Fibroblast of villous mesenchyme (primary cell): ENCODE measurements at regions not wholly inside any gene's neighbourhood (a gene's known extent, or its start where the extent isn't known, plus 50 kb on each side); places are given as distances from the start of the nearest gene placed in this dataset.
"Not testable (repeated sequence)": the region's sequence is repeated elsewhere in the genome, so short reads cannot be mapped to it uniquely, and the experiment has no call there.

Source experiments
- DNase-seq: peaks from one replicate; pipeline ENCODE4 v3.0.0-alpha.2; 2010; ENCODE audit warnings: low read depth
- H3K4me3 ChIP-seq: 2 replicates; pipeline ENCODE4 v1.5.1; 2011; ENCODE audit warnings: low read depth, mild to moderate bottlenecking, low read length
- TF ChIP-seq, protein P1 (sequence below): IDR thresholded peaks from 2 replicates; pipeline ENCODE4 v1.5.1; 2012; ENCODE audit warnings: low read depth, mild to moderate bottlenecking, low read length; ENCODE audit not compliant: insufficient read depth

DNA sequence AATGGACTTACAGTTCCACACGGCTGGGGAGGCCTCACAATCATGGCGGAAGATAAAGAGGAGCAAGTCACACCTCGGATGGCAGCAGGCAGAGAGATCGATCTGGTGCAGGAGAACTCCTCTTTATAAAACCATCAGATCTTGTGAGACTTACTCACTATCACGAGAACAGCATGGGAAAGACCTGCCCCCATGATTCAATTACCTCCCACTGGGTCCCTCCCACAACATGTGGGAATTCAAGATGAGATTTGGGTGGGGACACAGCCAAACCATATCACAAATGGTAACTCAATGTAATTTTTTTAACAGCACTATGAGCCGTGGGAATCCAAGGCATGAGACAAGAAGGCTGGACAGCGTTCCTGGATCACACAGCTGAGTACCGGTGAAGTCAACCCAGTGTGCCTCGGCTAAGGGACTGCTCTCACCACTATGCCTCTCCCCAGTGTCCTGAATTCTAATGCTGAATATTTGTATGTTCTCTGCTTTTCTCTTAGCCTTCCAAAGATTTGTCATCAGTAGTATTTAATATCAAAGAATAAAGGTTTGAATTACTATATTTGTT, 84.3 kb downstream of the IRS2 start:
- H3K4me3 ChIP-seq, DNase-seq: not testable (repeated sequence)

DNA sequence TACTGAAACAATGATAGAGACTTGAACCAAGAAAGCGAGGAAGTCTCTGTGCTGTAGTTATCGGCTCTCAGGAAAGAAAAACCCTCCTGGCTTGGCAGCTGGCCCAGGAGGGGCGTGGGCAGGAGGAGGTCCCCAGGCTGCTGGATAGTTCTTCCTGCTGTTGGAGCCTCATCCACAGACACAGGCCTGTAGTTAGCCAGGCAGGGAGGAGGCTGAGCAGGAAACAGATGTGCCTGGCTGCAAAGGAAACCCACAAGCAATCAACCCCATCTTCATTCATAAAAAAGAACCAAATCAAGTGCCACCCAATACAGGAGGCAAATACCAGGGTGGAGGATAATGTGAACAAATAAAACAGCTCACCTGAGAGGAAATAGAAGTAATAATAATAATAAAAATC, 86.2 kb downstream of the IRS2 start:
- TF ChIP-seq, protein P1, sequence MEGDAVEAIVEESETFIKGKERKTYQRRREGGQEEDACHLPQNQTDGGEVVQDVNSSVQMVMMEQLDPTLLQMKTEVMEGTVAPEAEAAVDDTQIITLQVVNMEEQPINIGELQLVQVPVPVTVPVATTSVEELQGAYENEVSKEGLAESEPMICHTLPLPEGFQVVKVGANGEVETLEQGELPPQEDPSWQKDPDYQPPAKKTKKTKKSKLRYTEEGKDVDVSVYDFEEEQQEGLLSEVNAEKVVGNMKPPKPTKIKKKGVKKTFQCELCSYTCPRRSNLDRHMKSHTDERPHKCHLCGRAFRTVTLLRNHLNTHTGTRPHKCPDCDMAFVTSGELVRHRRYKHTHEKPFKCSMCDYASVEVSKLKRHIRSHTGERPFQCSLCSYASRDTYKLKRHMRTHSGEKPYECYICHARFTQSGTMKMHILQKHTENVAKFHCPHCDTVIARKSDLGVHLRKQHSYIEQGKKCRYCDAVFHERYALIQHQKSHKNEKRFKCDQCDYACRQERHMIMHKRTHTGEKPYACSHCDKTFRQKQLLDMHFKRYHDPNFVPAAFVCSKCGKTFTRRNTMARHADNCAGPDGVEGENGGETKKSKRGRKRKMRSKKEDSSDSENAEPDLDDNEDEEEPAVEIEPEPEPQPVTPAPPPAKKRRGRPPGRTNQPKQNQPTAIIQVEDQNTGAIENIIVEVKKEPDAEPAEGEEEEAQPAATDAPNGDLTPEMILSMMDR = no peak
- H3K4me3 ChIP-seq = no peak overlapping the region
- peak; percentile 87 for DNase-seq

DNA sequence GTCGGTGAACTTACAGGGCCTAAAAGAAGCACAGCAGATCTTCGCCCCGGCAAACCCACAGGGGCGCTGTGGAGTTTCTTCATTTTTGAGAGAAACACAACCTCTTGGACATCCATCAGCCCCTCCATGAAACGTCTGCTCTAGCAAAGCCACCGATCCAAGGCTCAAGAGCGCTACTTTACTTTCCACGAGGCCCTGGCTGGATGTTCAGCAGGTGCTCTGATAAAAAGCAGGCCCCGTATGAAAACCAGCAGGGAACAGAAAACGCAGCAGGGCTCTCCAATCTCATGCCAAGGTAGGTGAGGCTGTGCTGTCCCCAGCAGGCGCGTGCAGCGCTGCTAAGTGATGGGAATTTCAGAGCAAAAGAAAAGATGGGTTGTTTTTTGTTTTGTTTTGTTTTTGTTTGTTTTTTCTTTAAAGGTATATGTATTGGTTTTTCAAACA, 86.7 kb downstream of the IRS2 start:
- TF ChIP-seq, protein P1 = peak; percentile 13
- no peak for DNase-seq

DNA sequence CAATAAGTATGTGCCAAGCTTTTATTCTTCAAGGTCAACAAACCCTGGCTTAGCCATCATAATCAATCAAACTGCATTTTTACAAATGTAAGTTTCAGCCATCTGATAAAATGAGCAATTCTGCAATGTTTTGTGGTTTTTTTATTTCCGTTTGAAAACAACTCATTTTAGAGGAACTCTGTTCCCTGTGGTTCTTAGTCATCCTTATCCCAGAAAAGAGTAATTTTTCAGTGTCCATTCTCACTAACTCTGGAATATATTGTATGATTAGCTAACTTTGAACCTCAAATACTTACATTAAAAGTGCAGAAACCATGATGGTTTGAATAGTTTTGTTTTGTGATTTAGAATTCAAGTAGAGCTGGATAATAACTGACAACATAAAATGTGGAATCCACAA, 87.6 kb downstream of the IRS2 start:
- DNase-seq = peak; percentile 59
- no peak overlapping the region for H3K4me3 ChIP-seq
- TF ChIP-seq, protein P1 = no peak

More for the DNA sequence above, 86.7 kb downstream of the IRS2 start:
- no peak overlapping the region for H3K4me3 ChIP-seq

DNA sequence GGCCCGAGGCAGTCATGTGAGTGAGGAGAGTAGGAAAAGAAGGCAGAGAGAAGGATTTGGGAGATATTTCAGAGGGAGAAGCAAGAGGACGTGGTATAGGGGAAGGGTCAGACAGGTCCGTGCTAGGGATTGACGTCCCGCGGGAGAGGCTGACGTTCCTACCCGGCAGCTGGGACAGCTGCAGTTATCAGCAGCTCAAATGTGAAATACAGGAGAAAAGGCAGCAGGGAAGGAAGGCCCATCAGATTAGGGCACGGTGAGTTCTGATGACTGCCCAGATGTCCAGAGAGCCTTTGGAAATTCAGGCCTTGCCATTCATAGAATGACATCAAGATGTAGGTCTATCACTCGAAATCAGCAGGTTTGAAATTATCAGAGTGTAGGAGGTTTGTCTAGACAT, 88.4 kb downstream of the IRS2 start:
- no peak overlapping the region for H3K4me3 ChIP-seq
- TF ChIP-seq, protein P1 = no peak
- no peak for DNase-seq

DNA sequence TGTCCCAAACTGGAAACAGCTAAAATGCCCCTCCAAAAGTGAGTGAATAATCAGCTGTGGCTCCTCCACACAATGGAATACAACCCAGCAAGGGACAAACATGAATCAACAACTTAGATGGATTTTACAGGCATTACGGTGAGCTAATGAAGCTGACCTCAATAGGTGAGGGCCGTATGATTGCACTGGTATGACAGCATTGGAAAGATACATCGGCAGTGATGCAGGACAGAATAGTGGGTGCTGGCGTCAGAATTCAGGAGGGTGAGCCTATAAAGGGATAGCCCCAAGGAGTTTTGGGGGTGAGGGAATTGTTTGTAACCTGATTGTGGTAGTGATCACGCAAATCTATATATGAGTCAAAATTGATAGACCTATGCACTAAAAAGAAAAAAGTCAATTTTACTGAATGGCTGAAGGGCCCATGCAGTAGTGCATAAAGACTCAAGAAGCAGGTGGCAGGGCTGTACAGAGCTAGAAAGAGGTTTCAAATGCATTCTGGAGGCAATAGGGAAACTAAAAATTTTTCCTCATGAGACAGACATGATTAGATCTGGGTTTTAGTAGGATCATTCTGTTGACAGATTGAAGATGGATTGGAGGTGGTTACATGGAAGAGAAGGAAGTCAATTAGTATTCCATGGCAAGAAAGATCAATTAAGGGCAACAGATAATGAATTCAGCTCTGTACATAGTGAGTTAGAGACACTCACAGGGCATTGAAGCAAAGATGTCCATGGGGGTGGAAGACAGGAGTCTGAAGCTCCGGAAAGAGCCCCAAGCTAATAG, 90.8 kb downstream of the IRS2 start:
- TF ChIP-seq, protein P1 = no peak
- no peak overlapping the region for H3K4me3 ChIP-seq
- no peak for DNase-seq

DNA sequence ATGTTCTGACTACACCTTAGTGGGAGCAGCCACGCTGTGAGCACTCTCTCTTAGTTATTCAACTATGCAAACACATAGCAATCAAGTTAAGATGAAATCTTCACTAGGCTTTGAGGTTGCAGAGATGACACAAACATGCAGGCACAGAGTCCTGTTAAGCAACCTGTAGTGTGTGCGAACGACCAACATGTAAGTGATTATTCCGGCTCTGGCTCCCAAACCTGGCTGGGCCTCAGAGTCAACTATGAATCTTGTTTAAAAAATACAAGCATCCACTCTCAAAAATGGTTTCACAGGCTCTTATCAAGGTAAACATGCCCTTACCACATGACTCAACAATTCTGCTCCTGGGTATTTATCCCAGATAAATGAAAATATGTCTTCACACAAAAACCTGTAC, 91.4 kb downstream of the IRS2 start:
- no peak for DNase-seq
- TF ChIP-seq, protein P1 = no peak
- H3K4me3 ChIP-seq = no peak overlapping the region
